GM23338 (cell line): ENCODE measurements at regions not wholly inside any gene's neighbourhood (a gene's known extent, or its start where the extent isn't known, plus 50 kb on each side); places are given as distances from the start of the nearest gene placed in this dataset.

Experiments used
- ATAC-seq: fragments of 200-7000 bp; cut with Tn5 transposase; 3 replicates; pipeline ENCODE4 v1.9.1; 2020
- DNase-seq: peaks from one replicate; pipeline ENCODE4 v3.0.0-alpha.2; 2015; ENCODE audit warnings: low spot score
- H2AFZ ChIP-seq: fragments of 200-600 bp; sonication (generic); 2 replicates; pipeline ENCODE4 v1.8.0; 2016; ENCODE audit warnings: antibody characterized with exemption, mild to moderate bottlenecking, moderate library complexity
- H3F3A ChIP-seq: fragments of 200-600 bp; sonication (generic); replicated peaks from 2 replicates; pipeline ENCODE4 v1.8.0; 2017; ENCODE audit warnings: antibody characterized with exemption, mixed run types, low read depth
- H3K27ac ChIP-seq: fragments of 200-600 bp; sonication (generic); 2 replicates; pipeline ENCODE4 v1.6.1; 2016; ENCODE audit warnings: low read depth
- H3K27me3 ChIP-seq: fragments of 200-600 bp; sonication (generic); 2 replicates; pipeline ENCODE4 v1.8.0; 2016; ENCODE audit warnings: mild to moderate bottlenecking, mixed run types, moderate library complexity; ENCODE audit not compliant: insufficient read depth
- H3K36me3 ChIP-seq: fragments of 200-600 bp; sonication (generic); 2 replicates; pipeline ENCODE4 v1.8.0; 2016; ENCODE audit warnings: mild to moderate bottlenecking; ENCODE audit not compliant: insufficient read depth
- H3K4me1 ChIP-seq: fragments of 200-600 bp; sonication (generic); 2 replicates; pipeline ENCODE4 v1.8.0; 2016; ENCODE audit warnings: mild to moderate bottlenecking, moderate library complexity; ENCODE audit not compliant: insufficient read depth
- H3K4me2 ChIP-seq: fragments of 200-600 bp; sonication (generic); 2 replicates; pipeline ENCODE4 v1.7.1; 2017; ENCODE audit warnings: mixed run types
- H3K4me3 ChIP-seq: fragments of 200-600 bp; sonication (generic); 2 replicates; pipeline ENCODE4 v1.6.1; 2016; ENCODE audit warnings: mixed run types
- H3K79me2 ChIP-seq: fragments of 200-600 bp; sonication (generic); replicated peaks from 2 replicates; pipeline ENCODE4 v1.8.0; 2017; ENCODE audit warnings: mild to moderate bottlenecking; ENCODE audit not compliant: insufficient read depth
- H3K9me2 ChIP-seq: fragments of 200-600 bp; sonication (generic); 2 replicates; pipeline ENCODE4 v1.8.0; 2017; ENCODE audit not compliant: insufficient read depth
- H4K20me1 ChIP-seq: fragments of 200-600 bp; sonication (generic); replicated peaks from 2 replicates; pipeline ENCODE4 v1.8.0; 2017; ENCODE audit warnings: mild to moderate bottlenecking; ENCODE audit not compliant: insufficient read depth
- H3K27ac Mint-ChIP-seq: 2 replicates; pipeline ENCODE4 v1.8.0; 2020; ENCODE audit warnings: inconsistent platforms, mild to moderate bottlenecking, moderate library complexity, mixed read lengths
- H3K27me3 Mint-ChIP-seq: 3 replicates; pipeline ENCODE4 v1.8.0; 2022; ENCODE audit warnings: low read depth, mild to moderate bottlenecking, moderate library complexity, mixed read lengths, inconsistent platforms; ENCODE audit not compliant: insufficient read depth, poor library complexity
- H3K36me3 Mint-ChIP-seq: 3 replicates; pipeline ENCODE4 v1.8.0; 2021; ENCODE audit warnings: low read depth, mild to moderate bottlenecking, inconsistent platforms, moderate library complexity, mixed read lengths
- H3K4me1 Mint-ChIP-seq: 3 replicates; pipeline ENCODE4 v1.8.0; 2020; ENCODE audit warnings: mild to moderate bottlenecking, inconsistent platforms, mixed read lengths
- H3K4me3 Mint-ChIP-seq: 3 replicates; pipeline ENCODE4 v1.8.0; 2021; ENCODE audit warnings: moderate library complexity, mild to moderate bottlenecking, inconsistent platforms, mixed read lengths
- H3K9me3 Mint-ChIP-seq: 3 replicates; pipeline ENCODE4 v1.8.0; 2020; ENCODE audit warnings: moderate library complexity, mild to moderate bottlenecking, inconsistent platforms, mixed read lengths
- CREB1 ChIP-seq: fragments of 250-450 bp; sonication (Bioruptor Pico); IDR thresholded peaks from 2 replicates; pipeline ENCODE4 v1.5.0; 2020; ENCODE audit warnings: low read depth, mild to moderate bottlenecking, moderate library complexity
- EZH2 ChIP-seq: fragments of 200-600 bp; sonication (generic); IDR thresholded peaks from one replicate; pipeline ENCODE4 v1.8.0; 2017; ENCODE audit warnings: antibody characterized with exemption, mild to moderate bottlenecking, low read depth; ENCODE audit not compliant: unreplicated experiment
- EZH2phosphoT487 ChIP-seq: fragments of 200-600 bp; sonication (generic); IDR thresholded peaks from one replicate; pipeline ENCODE4 v1.8.1; 2018; ENCODE audit warnings: antibody characterized with exemption; ENCODE audit not compliant: unreplicated experiment
- JUNB ChIP-seq: IDR thresholded peaks from one replicate; pipeline ENCODE4 v1.6.1; 2016; ENCODE audit warnings: antibody characterized with exemption; ENCODE audit not compliant: unreplicated experiment
- NANOG ChIP-seq: IDR thresholded peaks from 2 replicates; pipeline ENCODE4 v1.6.1; 2016; ENCODE audit warnings: antibody characterized with exemption, borderline replicate concordance
- POLR2AphosphoS5 ChIP-seq: IDR thresholded peaks from 2 replicates; pipeline ENCODE4 v1.6.1; 2016; ENCODE audit warnings: antibody characterized with exemption, low read depth
- STAT1 ChIP-seq: IDR thresholded peaks from one replicate; pipeline ENCODE4 v1.6.1; 2016; ENCODE audit warnings: antibody characterized with exemption; ENCODE audit not compliant: unreplicated experiment
- ZNF114 ChIP-seq: fragments of 250-450 bp; sonication (Bioruptor Pico); IDR thresholded peaks from 2 replicates; pipeline ENCODE4 v1.5.0; 2020; ENCODE audit warnings: mild to moderate bottlenecking, moderate library complexity
- ZNF331 ChIP-seq: fragments of 250-450 bp; sonication (Bioruptor Pico); IDR thresholded peaks from 2 replicates; pipeline ENCODE4 v1.5.0; 2020; ENCODE audit warnings: low read depth, mild to moderate bottlenecking, moderate library complexity
- TF ChIP-seq, protein P1 (sequence below): fragments of 250-450 bp; sonication (Bioruptor Pico); IDR thresholded peaks from 2 replicates; pipeline ENCODE4 v1.5.0; 2020; ENCODE audit warnings: mild to moderate bottlenecking, moderate library complexity
- TF ChIP-seq, protein P2 (sequence below), 2 experiments: fragments of 200-600 bp in 1 of 2; sonication (generic) in 1 of 2; conservative IDR thresholded peaks; 2 replicates each; pipeline versions ENCODE4 v1.5.1 to v1.6.1; 2016 to 2017; ENCODE audit warnings: antibody characterized with exemption in 2 of 2, low read depth in 2 of 2, mild to moderate bottlenecking in 2 of 2, moderate library complexity in 1 of 2
- TF ChIP-seq, protein P3 (sequence below): IDR thresholded peaks from 2 replicates; pipeline ENCODE4 v1.6.1; 2016; ENCODE audit warnings: antibody characterized with exemption
- TF ChIP-seq, protein P4 (sequence below): IDR thresholded peaks from one replicate; pipeline ENCODE4 v1.6.1; 2018; ENCODE audit warnings: antibody characterized with exemption; ENCODE audit not compliant: unreplicated experiment

DNA sequence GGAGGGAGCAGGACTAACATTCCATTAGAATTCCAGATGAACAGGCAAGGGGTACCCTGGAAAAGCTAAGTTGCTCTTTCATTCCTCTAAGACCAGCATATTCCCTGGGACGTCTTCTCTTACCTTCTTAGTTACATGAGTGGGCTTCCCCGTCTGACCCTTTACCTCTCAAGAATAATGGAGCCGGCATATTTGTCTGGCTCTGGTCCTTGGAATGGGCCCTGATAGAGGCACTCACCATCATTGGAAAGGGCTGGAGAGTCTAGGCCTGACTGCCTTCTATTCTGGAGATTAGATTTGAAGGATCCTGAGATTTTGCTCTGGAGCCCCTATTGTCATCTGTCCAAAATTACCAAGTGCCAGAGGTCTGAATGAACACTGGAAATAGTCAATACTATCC lies 347.5 kb downstream of the MYCN start:
- Histone ChIP-seq H3K4me2 (no peak overlapping the region), H3F3A (no peaks in the 10 kb centered on the region), H3K9me2 (no peaks in the 10 kb centered on the region), H4K20me1 (no peaks in the 10 kb centered on the region), H3K27me3 (no peaks in the 10 kb centered on the region), H2AFZ (no peak overlapping the region), H3K4me1 (no peaks in the 10 kb centered on the region), H3K4me3 (no peak overlapping the region), H3K27ac (no peak overlapping the region), H3K79me2 (no peaks in the 10 kb centered on the region), H3K36me3 (no peaks in the 10 kb centered on the region)
- Mint-ChIP-seq H3K27ac (no peak overlapping the region), H3K27me3 (peaks cover 5% of the 10 kb centered on the region), H3K4me3 (no peak overlapping the region), H3K36me3 (no peaks in the 10 kb centered on the region), H3K4me1 (peaks cover 3% of the 10 kb centered on the region; the same call in 1 of the 3 replicates), H3K9me3 (no peaks in the 10 kb centered on the region)
- DNase-seq (no peak), ATAC-seq (no peak)
- TF ChIP-seq JUNB (no peak), EZH2 (no peak), CREB1 (CRISPR knock-in tag) (no peak), EZH2phosphoT487 (no peak), ZNF331 (no peak), NANOG (no peak), POLR2AphosphoS5 (no peak), STAT1 (no peak), ZNF114 (no peak)
- TF ChIP-seq, protein P1, sequence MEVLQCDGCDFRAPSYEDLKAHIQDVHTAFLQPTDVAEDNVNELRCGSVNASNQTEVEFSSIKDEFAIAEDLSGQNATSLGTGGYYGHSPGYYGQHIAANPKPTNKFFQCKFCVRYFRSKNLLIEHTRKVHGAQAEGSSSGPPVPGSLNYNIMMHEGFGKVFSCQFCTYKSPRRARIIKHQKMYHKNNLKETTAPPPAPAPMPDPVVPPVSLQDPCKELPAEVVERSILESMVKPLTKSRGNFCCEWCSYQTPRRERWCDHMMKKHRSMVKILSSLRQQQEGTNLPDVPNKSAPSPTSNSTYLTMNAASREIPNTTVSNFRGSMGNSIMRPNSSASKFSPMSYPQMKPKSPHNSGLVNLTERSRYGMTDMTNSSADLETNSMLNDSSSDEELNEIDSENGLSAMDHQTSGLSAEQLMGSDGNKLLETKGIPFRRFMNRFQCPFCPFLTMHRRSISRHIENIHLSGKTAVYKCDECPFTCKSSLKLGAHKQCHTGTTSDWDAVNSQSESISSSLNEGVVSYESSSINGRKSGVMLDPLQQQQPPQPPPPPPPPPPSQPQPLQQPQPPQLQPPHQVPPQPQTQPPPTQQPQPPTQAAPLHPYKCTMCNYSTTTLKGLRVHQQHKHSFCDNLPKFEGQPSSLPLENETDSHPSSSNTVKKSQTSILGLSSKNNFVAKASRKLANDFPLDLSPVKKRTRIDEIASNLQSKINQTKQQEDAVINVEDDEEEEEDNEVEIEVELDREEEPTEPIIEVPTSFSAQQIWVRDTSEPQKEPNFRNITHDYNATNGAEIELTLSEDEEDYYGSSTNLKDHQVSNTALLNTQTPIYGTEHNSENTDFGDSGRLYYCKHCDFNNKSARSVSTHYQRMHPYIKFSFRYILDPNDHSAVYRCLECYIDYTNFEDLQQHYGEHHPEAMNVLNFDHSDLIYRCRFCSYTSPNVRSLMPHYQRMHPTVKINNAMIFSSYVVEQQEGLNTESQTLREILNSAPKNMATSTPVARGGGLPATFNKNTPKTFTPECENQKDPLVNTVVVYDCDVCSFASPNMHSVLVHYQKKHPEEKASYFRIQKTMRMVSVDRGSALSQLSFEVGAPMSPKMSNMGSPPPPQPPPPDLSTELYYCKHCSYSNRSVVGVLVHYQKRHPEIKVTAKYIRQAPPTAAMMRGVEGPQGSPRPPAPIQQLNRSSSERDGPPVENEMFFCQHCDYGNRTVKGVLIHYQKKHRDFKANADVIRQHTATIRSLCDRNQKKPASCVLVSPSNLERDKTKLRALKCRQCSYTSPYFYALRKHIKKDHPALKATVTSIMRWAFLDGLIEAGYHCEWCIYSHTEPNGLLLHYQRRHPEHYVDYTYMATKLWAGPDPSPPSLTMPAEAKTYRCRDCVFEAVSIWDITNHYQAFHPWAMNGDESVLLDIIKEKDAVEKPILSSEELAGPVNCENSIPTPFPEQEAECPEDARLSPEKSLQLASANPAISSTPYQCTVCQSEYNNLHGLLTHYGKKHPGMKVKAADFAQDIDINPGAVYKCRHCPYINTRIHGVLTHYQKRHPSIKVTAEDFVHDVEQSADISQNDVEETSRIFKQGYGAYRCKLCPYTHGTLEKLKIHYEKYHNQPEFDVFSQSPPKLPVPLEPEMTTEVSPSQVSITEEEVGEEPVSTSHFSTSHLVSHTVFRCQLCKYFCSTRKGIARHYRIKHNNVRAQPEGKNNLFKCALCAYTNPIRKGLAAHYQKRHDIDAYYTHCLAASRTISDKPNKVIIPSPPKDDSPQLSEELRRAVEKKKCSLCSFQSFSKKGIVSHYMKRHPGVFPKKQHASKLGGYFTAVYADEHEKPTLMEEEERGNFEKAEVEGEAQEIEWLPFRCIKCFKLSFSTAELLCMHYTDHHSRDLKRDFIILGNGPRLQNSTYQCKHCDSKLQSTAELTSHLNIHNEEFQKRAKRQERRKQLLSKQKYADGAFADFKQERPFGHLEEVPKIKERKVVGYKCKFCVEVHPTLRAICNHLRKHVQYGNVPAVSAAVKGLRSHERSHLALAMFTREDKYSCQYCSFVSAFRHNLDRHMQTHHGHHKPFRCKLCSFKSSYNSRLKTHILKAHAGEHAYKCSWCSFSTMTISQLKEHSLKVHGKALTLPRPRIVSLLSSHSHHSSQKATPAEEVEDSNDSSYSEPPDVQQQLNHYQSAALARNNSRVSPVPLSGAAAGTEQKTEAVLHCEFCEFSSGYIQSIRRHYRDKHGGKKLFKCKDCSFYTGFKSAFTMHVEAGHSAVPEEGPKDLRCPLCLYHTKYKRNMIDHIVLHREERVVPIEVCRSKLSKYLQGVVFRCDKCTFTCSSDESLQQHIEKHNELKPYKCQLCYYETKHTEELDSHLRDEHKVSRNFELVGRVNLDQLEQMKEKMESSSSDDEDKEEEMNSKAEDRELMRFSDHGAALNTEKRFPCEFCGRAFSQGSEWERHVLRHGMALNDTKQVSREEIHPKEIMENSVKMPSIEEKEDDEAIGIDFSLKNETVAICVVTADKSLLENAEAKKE = no peak
- TF ChIP-seq, protein P2, sequence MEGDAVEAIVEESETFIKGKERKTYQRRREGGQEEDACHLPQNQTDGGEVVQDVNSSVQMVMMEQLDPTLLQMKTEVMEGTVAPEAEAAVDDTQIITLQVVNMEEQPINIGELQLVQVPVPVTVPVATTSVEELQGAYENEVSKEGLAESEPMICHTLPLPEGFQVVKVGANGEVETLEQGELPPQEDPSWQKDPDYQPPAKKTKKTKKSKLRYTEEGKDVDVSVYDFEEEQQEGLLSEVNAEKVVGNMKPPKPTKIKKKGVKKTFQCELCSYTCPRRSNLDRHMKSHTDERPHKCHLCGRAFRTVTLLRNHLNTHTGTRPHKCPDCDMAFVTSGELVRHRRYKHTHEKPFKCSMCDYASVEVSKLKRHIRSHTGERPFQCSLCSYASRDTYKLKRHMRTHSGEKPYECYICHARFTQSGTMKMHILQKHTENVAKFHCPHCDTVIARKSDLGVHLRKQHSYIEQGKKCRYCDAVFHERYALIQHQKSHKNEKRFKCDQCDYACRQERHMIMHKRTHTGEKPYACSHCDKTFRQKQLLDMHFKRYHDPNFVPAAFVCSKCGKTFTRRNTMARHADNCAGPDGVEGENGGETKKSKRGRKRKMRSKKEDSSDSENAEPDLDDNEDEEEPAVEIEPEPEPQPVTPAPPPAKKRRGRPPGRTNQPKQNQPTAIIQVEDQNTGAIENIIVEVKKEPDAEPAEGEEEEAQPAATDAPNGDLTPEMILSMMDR (conservative IDR thresholded peaks at IDR 0.05; ENCODE audit: low read depth in 2 of 2) = no peak
- TF ChIP-seq, protein P3, sequence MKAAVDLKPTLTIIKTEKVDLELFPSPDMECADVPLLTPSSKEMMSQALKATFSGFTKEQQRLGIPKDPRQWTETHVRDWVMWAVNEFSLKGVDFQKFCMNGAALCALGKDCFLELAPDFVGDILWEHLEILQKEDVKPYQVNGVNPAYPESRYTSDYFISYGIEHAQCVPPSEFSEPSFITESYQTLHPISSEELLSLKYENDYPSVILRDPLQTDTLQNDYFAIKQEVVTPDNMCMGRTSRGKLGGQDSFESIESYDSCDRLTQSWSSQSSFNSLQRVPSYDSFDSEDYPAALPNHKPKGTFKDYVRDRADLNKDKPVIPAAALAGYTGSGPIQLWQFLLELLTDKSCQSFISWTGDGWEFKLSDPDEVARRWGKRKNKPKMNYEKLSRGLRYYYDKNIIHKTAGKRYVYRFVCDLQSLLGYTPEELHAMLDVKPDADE = no peak
- TF ChIP-seq, protein P4, sequence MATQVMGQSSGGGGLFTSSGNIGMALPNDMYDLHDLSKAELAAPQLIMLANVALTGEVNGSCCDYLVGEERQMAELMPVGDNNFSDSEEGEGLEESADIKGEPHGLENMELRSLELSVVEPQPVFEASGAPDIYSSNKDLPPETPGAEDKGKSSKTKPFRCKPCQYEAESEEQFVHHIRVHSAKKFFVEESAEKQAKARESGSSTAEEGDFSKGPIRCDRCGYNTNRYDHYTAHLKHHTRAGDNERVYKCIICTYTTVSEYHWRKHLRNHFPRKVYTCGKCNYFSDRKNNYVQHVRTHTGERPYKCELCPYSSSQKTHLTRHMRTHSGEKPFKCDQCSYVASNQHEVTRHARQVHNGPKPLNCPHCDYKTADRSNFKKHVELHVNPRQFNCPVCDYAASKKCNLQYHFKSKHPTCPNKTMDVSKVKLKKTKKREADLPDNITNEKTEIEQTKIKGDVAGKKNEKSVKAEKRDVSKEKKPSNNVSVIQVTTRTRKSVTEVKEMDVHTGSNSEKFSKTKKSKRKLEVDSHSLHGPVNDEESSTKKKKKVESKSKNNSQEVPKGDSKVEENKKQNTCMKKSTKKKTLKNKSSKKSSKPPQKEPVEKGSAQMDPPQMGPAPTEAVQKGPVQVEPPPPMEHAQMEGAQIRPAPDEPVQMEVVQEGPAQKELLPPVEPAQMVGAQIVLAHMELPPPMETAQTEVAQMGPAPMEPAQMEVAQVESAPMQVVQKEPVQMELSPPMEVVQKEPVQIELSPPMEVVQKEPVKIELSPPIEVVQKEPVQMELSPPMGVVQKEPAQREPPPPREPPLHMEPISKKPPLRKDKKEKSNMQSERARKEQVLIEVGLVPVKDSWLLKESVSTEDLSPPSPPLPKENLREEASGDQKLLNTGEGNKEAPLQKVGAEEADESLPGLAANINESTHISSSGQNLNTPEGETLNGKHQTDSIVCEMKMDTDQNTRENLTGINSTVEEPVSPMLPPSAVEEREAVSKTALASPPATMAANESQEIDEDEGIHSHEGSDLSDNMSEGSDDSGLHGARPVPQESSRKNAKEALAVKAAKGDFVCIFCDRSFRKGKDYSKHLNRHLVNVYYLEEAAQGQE = no peak
